GM12874 (cell line): ENCODE measurements at regions not wholly inside any gene's neighbourhood (a gene's known extent, or its start where the extent isn't known, plus 50 kb on each side); places are given as distances from the start of the nearest gene placed in this dataset.

ENCODE experiments used
- CTCF ChIP-seq: IDR thresholded peaks from 2 replicates; pipeline ENCODE4 v1.5.1; 2011; ENCODE audit warnings: low read depth, mild to moderate bottlenecking, control low read depth, low read length, moderate library complexity; ENCODE audit not compliant: insufficient read depth

GRCh38 chr6:6711832-6712448 lies 123.4 kb downstream of the LY86 start:
- no peak for TF ChIP-seq CTCF

GRCh38 chr6:6712449-6713403 lies 124.2 kb downstream of the LY86 start:
- no peak for TF ChIP-seq CTCF

GRCh38 chr6:6713657-6714056 lies 125.1 kb downstream of the LY86 start:
- no peak for TF ChIP-seq CTCF

GRCh38 chr6:6714118-6714897 lies 125.8 kb downstream of the LY86 start:
- no peak for TF ChIP-seq CTCF

- TF ChIP-seq CTCF = no peak
These were observed 126.4 kb downstream of the LY86 start for GRCh38 chr6:6714953-6715352.

GRCh38 chr6:6715465-6715864 lies 126.9 kb downstream of the LY86 start:
- TF ChIP-seq CTCF = no peak
